Nucleus accumbens (tissue), 56 donors: ENCODE measurements at regions not wholly inside any gene's neighbourhood (a gene's known extent, or its start where the extent isn't known, plus 50 kb on each side); places are given as distances from the start of the nearest gene placed in this dataset.

Experiments
- DNase-seq, 56 donors: peaks; one replicate each; lab custom pipeline; 2025; lab: John Stamatoyannopoulos, UW

DNA sequence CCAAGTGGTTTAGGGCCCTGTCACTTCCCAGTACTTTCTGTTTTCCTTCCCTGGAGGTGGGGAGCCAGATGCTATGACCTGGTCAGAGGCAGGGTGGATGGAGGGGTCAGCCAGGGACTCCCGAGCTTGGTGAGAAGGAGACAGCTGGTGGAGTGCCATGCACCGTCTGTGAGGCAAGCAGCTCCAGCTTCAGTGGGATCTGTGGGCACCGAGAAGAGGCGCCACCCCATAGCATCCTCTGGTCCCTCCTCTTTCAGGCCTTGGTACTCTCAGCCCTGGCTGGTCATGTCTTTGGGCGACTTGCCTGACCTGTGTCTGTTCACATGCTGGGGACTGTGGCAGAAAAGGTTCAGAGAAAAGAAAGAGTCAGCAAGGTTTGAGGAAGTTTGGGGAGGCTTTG, 299.3 kb upstream of the N4BP1 start:
- no peak for DNase-seq

DNA sequence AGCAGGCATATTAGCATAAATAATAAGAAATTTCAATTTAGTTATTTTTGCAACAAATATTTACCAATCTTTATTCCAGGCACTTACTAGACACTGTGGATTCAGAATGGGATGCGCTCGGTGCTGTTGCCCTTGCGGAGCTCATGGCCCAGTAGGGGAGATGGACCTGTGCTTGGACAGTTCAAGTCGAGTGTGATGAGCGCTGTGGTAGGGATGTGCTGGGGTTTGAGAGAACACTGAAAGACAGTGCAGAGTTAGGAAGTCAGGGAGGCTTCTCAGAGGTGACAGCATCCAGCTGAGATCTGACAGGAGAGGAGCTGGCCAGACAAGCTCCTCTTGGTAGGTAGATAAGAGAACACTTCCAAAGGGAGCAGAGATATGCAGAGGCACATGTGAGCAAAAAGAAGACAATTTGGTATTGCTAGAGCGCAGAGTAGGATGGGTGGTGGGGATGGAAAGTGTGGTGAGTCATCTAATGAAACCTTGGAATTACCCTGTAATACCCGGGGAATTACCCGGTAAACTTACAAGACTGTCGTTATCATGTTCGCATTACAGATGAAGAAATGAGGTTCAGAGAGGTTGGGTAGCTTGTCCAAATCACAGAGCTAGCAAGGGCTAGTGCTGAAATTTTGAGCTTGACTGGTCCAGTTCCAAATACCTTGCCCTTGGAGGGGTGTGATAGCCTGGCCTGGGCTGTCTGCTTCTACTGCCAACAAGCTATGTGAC, 298.1 kb upstream of the N4BP1 start:
- no peak for DNase-seq

DNA sequence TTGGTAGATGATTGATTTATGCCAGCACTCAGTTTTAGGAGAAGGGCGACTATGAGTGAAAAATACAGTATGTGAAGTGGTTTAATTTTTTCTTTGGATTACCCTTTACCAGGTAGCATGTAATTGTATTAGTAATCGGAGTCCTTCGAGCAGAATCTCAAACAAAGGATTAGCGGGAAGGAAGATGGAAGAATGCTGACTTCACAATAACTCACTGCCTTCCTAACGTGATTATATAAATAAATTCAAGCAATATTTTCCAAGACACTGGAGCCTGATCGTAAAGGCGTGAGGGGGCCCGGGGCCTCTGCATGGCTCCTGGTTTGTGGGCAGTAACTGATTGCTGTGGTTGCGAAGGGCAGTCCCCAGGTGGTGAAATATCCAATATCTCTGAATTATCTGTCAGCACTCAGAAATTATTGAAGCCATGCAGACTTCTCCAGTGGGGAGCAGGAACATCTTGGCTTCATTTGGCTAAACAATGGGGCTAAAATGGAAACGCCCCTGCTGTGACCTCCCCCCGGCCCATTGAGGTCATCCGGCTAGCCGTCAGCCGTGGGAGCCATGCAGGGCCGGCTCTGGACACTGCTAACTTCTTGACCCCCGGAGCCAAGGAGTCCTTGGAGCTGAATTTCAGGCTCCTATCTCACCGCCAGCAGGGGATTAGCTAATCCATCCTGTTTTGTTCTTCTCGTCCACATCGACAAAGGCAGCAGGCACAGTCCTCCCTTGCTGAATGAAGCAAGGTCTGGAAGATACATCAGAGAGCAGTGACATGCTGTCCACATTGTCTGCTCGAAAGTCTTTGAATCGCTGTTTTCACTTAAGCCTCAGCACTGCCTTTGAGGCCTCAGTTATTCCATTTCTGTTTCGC, 295.9 kb upstream of the N4BP1 start:
- no peak for DNase-seq

DNA sequence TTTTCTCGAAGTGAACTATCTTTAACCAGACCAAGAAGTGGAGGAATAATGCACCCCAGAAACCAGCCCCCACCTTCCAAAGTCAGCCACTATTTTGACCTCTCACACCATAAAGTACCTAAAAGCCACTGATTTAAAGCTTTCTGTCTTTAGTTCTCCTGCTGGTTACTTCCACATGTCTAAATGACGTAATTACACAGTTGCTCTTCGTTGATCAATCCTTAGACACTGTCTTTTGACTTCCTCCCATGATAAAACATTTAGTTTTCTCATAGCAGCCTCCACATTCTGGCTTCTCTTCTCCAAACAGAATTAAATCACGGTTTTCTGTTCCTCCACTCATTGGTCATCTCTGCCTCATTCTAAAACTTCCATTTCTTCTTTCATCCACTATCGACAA, 294.4 kb upstream of the N4BP1 start:
- no peak for DNase-seq

DNA sequence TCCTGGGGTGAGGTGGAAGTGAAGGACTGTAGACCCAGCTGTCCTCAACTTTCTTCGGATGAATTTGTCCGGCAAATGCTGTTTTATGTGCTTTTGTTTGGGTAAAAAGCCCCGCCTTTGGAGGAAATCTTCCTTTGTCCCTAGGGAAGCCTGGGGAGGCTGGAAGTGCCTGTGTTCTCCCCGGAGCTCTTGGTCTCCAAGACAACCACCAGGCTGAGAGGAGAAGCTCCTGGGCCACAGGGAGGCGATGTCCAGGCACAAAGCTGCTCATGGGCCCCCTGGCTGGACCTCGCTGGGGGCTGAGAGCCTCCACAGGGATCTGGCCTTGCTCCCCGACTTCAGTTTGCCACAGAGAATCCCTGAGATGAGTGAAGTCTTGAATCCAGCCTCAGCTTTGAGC, 293.1 kb upstream of the N4BP1 start:
- no peak for DNase-seq

DNA sequence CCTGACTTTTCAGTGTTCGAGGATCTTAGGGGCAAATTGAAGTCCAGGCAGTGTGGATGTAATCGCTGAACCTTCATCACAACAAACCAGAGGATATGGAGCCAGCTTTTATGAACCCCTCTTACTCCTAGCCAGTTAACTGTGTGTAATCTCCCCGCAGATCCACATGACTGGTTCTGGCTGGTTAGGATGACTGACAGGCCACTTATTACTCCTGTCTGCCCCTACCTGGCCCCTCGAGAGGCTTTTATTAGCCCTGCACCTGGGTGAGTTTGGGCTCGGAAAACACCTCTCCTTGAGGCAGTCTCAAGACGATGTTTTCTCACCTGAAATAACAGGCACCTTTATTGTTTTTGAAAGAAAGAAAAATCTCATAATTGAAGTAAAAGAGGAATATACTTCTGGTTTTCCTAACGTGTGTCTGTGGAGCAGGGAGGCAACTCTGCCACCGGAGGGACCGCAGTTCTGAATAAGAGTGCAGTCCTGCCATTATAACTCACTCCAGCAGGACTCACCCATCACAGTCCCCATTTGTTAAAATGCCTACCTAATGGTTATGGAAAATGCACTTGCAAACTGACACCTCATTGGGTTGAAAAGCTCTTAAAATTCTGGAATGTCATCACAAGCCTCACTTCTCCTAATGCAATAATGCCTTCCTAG, 291.9 kb upstream of the N4BP1 start:
- no peak for DNase-seq

DNA sequence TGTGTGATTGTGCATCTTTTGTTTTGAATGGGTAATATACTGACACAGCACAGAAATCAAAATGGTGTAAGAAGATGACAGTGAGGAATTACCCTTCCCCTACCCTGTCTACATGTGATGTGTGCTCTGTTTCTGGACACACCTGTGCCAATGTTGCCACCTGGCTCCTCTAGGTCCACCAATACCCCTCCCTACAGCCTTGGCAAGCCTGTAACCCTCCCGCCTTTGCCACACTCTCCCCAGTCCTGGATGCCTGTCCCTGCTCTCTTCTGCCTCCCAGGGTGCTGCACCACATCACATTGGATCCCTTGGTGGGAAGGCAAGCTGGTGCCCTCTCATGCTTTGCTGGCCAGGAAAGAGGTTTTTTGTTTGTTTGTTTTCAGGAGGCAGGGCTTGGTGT, 289.5 kb upstream of the N4BP1 start:
- no peak for DNase-seq

DNA sequence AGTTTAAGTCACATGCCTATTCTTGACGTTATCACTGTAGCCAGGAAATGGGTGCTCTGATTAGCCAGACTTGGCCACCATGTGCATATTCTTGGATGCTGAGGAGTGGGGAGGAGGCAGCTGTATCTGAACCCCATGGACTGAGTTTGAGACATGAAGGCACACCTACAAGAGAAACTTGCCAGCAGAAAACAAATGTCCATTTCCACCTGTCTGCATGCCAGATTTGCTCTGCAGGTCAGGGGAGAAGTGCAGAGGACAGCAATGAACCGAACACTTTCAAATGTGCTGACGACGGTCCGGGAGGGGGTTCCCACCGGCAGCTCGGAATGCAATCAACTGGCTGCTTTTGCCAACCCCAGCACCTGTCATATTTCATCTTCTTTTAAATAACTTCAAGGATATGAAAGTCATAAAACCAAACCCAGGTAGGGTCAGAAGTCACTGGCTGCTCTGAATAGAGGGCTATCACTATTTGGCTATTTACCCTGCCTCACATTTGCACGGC, 287.8 kb upstream of the N4BP1 start:
- no peak for DNase-seq

DNA sequence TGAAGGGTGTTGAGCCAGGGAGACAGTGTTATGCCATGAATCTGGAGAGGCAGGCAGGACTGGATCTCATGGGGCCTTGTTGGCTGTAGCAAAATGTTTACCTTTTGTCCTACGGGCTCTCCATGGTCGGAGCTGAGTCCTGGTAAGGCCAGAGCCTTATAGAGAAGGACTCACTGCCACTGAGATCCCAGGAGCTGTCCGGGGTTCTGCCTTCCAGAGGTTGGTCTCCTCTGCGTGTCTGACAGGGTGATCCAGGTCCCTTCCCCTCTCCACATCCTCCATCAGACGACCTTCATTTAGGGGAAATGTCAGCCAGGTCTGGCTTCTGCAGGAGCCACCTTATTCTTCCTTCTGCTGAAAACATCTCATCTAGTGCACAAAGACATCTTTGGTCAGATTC, 285.2 kb upstream of the N4BP1 start:
- no peak for DNase-seq

DNA sequence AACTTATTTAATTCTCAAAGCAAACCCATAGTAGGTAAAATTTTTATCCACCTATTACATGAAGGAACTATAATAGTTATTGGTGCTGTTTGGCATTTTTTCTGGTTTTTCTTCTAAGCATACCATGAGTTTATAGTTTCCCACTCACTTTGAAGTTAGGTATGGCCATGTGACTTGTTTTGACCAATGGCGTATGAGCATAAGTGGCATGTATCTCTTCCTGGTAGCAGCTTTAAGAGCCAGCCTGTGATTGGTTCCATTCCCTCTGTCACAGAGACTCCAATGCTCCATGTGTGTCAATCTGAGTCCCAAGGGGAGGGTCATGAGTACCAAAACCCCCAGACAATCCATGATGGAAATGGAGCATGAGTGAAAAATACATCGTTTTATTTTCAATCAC, 282.9 kb upstream of the N4BP1 start:
- no peak for DNase-seq

DNA sequence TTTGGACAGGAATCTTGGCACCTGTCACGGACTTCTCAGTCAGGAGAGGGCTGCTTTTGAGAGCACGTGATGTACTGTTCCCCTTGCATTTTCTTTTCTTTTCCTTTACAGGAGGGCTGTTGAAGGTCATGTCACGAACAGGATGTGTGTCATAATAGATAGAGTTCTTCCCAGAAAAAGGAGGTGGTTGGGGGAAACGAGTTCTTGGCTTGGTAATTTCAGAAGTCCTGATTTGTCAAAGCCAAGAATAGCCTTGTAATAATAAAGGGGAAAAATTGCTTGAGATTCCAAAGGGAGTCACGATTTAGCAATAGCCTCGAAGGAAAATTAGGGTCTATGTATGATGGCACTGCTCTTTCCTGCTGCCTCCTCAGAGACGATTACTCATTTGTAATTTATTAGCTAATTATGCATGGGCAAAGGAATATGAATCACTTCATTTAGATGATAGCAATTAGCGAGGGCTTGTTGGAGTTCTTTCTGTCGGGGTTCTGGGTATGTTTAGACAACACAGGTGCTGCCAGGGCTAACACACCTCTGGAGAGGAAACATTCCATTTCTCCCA, 277.7 kb upstream of the N4BP1 start:
- no peak for DNase-seq

DNA sequence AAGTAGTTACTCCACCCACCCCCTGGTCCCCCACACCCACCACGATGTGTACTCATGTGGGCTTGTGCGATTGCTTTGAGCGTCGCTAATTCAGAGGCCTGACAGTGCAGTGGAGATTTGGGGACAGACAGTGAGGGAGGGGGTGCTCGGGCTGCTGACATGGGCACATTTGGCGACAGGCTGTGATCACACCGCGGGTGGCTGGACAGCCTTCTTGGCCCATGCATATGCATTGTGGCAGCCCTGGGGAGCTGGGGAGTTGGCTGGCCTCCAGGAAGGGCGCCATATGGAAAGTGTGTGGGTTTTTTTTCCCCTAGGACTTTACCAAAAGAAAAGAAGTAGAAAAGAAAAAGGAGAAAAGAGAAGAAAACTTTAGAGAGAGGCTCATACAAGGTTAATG, 275.5 kb upstream of the N4BP1 start:
- DNase-seq: no peak

DNA sequence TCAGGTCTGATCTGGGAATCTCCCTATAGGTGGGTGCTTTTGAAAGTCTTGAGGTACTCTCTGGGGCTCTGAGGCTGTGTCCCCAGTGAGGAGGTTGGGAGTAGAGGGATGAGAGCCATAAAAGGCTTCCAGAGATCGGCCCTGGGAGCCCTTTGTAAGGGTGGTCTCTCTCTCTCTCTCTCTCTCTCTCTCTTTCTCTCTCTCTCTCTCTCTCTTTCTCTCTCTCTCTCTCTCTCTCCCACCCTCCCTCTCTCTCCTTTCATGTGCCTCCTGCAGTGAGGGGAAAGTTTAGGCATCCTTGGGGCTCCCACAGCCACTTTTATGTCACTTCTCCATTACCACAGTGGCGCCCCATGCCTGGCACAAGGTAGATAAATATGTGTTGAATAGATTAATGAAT, 271.3 kb upstream of the N4BP1 start:
- no peak for DNase-seq

DNA sequence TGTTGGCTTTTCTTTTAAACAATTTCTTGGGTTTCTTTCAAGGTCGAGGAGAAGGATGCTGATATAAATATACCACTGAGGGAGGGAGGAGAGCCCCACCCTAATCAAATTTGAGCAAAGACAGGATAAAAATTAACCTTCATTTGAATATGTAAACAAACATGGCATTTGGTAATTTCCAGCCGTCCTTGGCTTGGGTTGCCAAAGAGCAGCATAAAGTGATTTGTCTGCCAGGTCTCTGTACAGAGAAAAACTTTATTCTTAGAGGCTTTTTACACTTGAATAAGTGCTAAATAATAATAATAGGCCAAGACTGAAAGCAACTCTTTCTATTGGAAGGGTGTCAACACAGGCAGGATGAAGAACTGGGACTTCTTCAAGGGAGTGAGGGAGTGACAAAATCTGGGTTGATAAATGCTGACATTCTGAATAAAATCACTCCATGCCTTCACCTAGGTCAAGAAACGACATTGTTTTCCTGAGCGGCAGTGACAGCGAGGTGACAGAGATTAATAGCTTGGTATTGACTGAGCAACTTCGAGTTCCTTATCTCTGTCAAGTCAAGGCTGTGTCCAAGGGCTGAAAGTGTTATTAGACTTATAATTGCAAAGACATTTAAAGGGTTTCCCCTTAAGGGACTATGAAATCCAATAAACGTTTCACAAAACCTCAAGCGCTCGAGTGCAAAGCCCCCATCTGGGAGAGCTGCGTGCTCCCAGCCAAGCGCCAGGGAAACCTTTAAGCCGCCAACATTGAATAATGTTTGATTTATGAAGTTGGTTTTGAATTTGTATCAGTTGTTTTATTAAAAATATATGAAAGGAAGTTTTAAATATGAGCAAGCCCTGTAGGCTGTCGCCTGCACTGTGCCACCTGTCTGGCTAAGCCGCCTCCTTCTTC, 269.5 kb upstream of the N4BP1 start:
- no peak for DNase-seq

DNA sequence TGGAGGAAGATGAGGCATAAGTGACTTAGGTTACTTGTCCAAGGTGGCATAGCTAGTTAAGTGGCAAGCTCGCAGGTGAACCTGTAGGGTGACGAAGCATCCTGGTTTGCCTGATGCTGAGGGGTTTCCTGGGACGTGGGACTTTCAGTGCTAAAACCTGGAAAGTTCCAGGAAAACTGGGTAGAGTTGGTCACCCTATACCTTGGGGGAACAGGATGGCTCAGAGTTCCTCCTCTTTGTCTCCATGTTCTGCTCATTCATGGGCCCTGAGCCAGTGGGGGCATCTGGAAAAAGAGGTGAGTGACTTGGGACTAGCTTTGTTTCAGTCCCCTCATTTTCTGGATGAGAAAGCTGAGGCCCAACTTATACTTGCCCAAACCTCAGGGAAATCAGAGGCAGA, 268.0 kb upstream of the N4BP1 start:
- DNase-seq: no peak

DNA sequence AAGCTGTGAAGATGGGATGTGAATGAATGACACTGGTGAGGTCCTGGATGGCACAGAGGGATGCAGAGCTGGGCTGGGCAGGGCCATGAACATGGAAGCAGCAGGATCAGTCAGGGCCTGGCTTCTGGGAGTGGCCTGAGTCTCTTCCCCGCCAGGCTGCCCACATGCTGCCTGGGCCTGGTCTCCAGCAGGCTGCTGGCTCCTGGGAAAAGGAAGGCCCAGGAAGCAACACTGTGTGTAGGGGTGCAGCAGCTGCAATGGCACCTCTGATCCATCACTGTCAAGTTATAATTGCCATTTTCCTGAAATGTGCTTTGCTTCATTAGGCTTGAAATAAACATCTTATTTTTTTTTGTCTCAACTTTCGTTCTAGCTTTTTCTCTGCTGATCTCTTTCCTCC, 260.2 kb upstream of the N4BP1 start:
- DNase-seq: no peak

DNA sequence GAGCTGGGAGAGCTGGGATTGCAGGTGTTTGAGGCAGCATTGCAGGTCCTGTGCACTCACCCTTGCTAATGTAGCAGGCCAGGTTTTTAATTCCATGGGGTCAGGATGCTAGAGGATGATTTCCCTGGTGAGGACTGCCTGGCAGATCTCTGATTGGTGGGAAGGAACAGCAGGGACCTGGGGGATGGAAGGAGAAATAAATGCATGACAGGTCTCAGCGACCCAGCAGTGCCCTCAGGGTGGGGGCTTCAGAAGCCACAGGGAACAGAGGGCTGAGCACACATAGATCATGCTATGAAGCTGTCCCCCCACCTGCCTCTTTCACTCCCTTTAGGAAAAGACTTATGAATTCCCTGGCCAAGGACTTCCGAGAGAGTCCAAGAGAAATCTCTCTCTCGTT, 255.5 kb upstream of the N4BP1 start:
- DNase-seq: no peak

DNA sequence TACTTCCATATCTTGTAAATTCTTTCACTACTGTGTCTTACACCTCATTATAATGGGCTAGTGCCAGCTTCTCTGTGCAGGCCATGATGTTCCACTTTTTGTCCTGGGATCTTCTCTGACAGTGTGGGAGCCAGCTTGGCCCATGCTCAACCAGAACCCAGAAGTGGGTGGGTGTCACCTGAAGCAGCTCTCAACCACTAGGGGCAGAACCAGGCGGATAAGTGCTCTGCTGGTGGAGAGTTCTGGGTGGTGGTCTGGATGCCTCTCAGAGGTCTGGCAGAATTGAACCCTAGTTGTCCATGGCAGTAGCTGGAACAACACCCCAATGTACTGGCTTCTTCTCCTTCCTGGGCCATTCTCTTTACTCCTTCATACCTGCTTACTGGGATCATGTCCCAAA, 254.1 kb upstream of the N4BP1 start:
- DNase-seq: no peak

DNA sequence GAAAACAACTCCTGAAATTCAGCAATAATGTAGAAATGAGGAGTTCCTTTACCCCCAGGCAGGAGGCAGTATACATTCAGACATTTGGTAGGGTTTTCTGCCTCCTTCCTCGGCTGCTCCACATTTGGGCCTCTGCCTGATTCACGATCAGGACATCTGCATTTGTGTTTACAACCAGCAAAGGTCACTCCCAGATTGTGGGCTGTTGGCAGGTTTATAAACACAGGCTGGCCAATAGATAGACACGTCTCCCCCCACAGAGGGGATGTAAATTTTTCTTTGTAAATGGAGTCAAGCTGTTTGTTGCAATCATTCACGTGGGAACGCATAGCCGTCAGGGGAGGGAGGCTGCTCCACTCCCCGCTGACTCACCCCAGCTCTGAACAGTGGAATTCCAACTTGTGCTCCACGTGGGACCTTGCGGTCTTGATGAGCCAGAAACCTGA, 252.1 kb upstream of the N4BP1 start:
- DNase-seq: no peak

DNA sequence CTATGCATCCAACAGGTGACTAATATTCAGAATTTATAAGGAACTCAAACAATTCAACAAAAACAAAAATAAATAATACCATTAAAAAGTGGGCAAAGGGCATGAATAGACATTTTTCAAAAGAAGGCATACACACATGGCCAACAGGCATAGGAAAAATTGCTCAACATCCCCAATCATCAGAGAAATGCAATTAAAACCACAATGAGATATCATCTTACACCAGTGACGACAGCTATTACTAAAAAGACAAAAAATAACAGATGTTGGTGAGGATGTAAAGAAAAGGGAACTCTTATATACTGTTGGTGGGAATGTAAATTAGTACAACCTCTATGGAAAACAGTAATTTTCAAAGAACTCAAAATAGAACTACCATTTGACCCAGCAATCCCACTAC, 250.4 kb upstream of the N4BP1 start:
- DNase-seq: no peak
